HCT116 (cell line): ENCODE measurements at regions not wholly inside any gene's neighbourhood (a gene's known extent, or its start where the extent isn't known, plus 50 kb on each side); places are given as distances from the start of the nearest gene placed in this dataset.

ENCODE experiments used
- ATAC-seq: fragments of 200-7000 bp; cut with Tn5 transposase; 2 replicates; pipeline ENCODE4 v1.9.1; 2020; ENCODE audit warnings: mild to moderate bottlenecking, moderate library complexity
- BruUV-seq: library from RNA; stranded (reverse); fragments of 400-500 nt; replicated peaks from 2 replicates; lab custom pipeline; 2021; lab: Mats Ljungman, UMichigan
- CTCF ChIA-PET: fragments of 300-600 bp; sonication (Branson Sonifier 250); formaldehyde crosslinking; loops from one replicate; lab custom pipeline; 2021; ENCODE audit warnings: antibody characterized with exemption; lab: Charles Lee
- POLR2A ChIA-PET: fragments of 300-600, 350-600 bp; sonication (Branson Sonifier 250); formaldehyde crosslinking; loops from one replicate; lab custom pipeline; 2021; ENCODE audit warnings: antibody characterized with exemption; lab: Charles Lee
- RAD21 ChIA-PET, 2 experiments: fragments of 300-600 bp; sonication (Branson Sonifier 250); formaldehyde crosslinking; loops; one replicate each; lab custom pipeline; 2023; ENCODE audit warnings: low total read pairs in 2 of 2; ENCODE audit not compliant: uncharacterized antibody in 2 of 2, unreplicated experiment in 2 of 2, low non-redundant PET in 1 of 2; lab: Charles Lee
- DNase-seq: peaks from one replicate; pipeline ENCODE4 v3.0.0-alpha.2; 2010; ENCODE audit warnings: low read depth, low spot score
- H2AFZ ChIP-seq: fragments of 200-600 bp; shearing (Covaris generic), sonication (generic); 2 replicates; pipeline ENCODE4 v1.6.1; 2017; ENCODE audit warnings: low read depth, mixed run types, mixed read lengths, antibody characterized with exemption, low read length; ENCODE audit not compliant: poor library complexity, severe bottlenecking
- H3K27ac ChIP-seq: 2 replicates; pipeline ENCODE4 v1.5.1; 2012; ENCODE audit warnings: low read depth, low read length
- H3K27me3 ChIP-seq: fragments of 200-600 bp; sonication (generic); 2 replicates; pipeline ENCODE4 v1.6.1; 2016; ENCODE audit warnings: mixed run types, low read length, mixed read lengths; ENCODE audit not compliant: insufficient read depth
- H3K36me3 ChIP-seq, 2 experiments: fragments of 200-500 bp in 1 of 2; fragments of 200-600 bp in 1 of 2; sonication (Bioruptor generic) in 1 of 2; sonication (generic) in 1 of 2; 2 replicates each; pipeline versions ENCODE4 v1.5.1 to v1.6.1; 2014 to 2016; ENCODE audit warnings: low read length in 2 of 2, inconsistent platforms in 1 of 2, mixed read lengths in 1 of 2, mixed run types in 1 of 2; ENCODE audit not compliant: insufficient read depth in 2 of 2, control insufficient read depth in 1 of 2
- H3K4me1 ChIP-seq, 2 experiments: fragments of 200-600 bp in 1 of 2; sonication (generic) in 1 of 2; 2 replicates each; pipeline versions ENCODE4 v1.5.1 to v1.6.1; 2012 to 2017; ENCODE audit warnings: low read length in 2 of 2, inconsistent platforms in 1 of 2, mild to moderate bottlenecking in 1 of 2, mixed read lengths in 1 of 2, mixed run types in 1 of 2, moderate library complexity in 1 of 2; ENCODE audit not compliant: insufficient read depth in 2 of 2, control insufficient read depth in 1 of 2
- H3K4me2 ChIP-seq: fragments of 200-600 bp; sonication (generic); 2 replicates; pipeline ENCODE4 v1.6.1; 2017; ENCODE audit warnings: mixed run types, low read length, mixed read lengths
- H3K4me3 ChIP-seq, 2 experiments: fragments of 200-600 bp in 1 of 2; sonication (generic) in 1 of 2; replicated peaks in 1 of 2; 2 replicates each; pipeline ENCODE4 v1.5.1; 2011 to 2016; ENCODE audit warnings: low read length in 2 of 2, control low read depth in 1 of 2, low read depth in 1 of 2, mild to moderate bottlenecking in 1 of 2, mixed read lengths in 1 of 2, mixed run types in 1 of 2
- H3K79me2 ChIP-seq: fragments of 200-600 bp; sonication (generic); 2 replicates; pipeline ENCODE4 v1.6.1; 2017; ENCODE audit warnings: mild to moderate bottlenecking, mixed run types, low read length, moderate library complexity, mixed read lengths; ENCODE audit not compliant: insufficient read depth
- H3K9ac ChIP-seq: fragments of 200-600 bp; sonication (generic); 2 replicates; pipeline ENCODE4 v1.6.1; 2016; ENCODE audit warnings: low read length, mixed read lengths
- H3K9me2 ChIP-seq: fragments of 200-600 bp; sonication (generic), shearing (Covaris generic); 2 replicates; pipeline ENCODE4 v1.6.1; 2017; ENCODE audit warnings: mixed run types, mild to moderate bottlenecking, moderate library complexity; ENCODE audit not compliant: insufficient read depth
- H3K9me3 ChIP-seq, 2 experiments: fragments of 200-500 bp in 1 of 2; fragments of 200-600 bp in 1 of 2; sonication (Bioruptor generic) in 1 of 2; sonication (generic) in 1 of 2; 2 replicates each; pipeline ENCODE4 v1.6.1; 2014 to 2017; ENCODE audit warnings: low read length in 2 of 2, mixed read lengths in 2 of 2, inconsistent platforms in 1 of 2, low read depth in 1 of 2, mild to moderate bottlenecking in 1 of 2, mixed run types in 1 of 2, moderate library complexity in 1 of 2; ENCODE audit not compliant: control insufficient read depth in 1 of 2, insufficient read depth in 1 of 2
- H4K20me1 ChIP-seq: fragments of 200-600 bp; sonication (generic), shearing (Covaris generic); 2 replicates; pipeline ENCODE4 v1.6.1; 2017; ENCODE audit warnings: mixed run types, mild to moderate bottlenecking, moderate library complexity; ENCODE audit not compliant: insufficient read depth
- ATF3 ChIP-seq: IDR thresholded peaks from 2 replicates; pipeline ENCODE4 v1.6.1; 2012
- CEBPB ChIP-seq: IDR thresholded peaks from 2 replicates; pipeline ENCODE4 v1.6.1; 2012; ENCODE audit warnings: low read depth
- CTCF ChIP-seq, 3 experiments: fragments of 200-600 bp in 1 of 3; sonication (generic) in 1 of 3; IDR thresholded peaks in 2 of 3; conservative IDR thresholded peaks in 1 of 3; 2 replicates each; pipeline ENCODE4 v1.5.1; 2012 to 2017; ENCODE audit warnings: low read depth in 2 of 3, low read length in 2 of 3, antibody characterized with exemption in 1 of 3, borderline replicate concordance in 1 of 3, control low read depth in 1 of 3, mild to moderate bottlenecking in 1 of 3, mixed read lengths in 1 of 3, mixed run types in 1 of 3, moderate library complexity in 1 of 3; ENCODE audit not compliant: insufficient read depth in 1 of 3
- EZH2 ChIP-seq: fragments of 200-600 bp; sonication (generic); IDR thresholded peaks from 2 replicates; pipeline ENCODE4 v1.6.1; 2017; ENCODE audit warnings: antibody characterized with exemption, mixed run types
- EZH2phosphoT487 ChIP-seq: fragments of 200-600 bp; IDR thresholded peaks from 2 replicates; pipeline ENCODE4 v1.6.1; 2018; ENCODE audit warnings: antibody characterized with exemption, borderline replicate concordance
- FOSL1 ChIP-seq: IDR thresholded peaks from 2 replicates; pipeline ENCODE4 v1.6.1; 2012; ENCODE audit warnings: low read depth
- JUND ChIP-seq: IDR thresholded peaks from 2 replicates; pipeline ENCODE4 v1.6.1; 2012
- POLR2A ChIP-seq: IDR thresholded peaks from 2 replicates; pipeline ENCODE4 v1.7.0; 2011; ENCODE audit warnings: borderline replicate concordance; ENCODE audit not compliant: insufficient read depth, insufficient read length; ENCODE audit errors: extremely low read depth
- RAD21 ChIP-seq: IDR thresholded peaks from 2 replicates; pipeline ENCODE4 v1.6.1; 2012; ENCODE audit warnings: low read depth, mild to moderate bottlenecking
- SRF ChIP-seq: IDR thresholded peaks from 2 replicates; pipeline ENCODE4 v1.6.1; 2012; ENCODE audit warnings: low read depth
- TCF7L2 ChIP-seq: IDR thresholded peaks from 2 replicates; pipeline ENCODE4 v1.7.0; 2011; ENCODE audit warnings: borderline replicate concordance, inconsistent platforms; ENCODE audit not compliant: insufficient read depth, insufficient read length; ENCODE audit errors: extremely low read depth
- YY1 ChIP-seq: IDR thresholded peaks from 2 replicates; pipeline ENCODE4 v1.6.1; 2011; ENCODE audit warnings: low read length, low read depth, moderate library complexity, mild to moderate bottlenecking; ENCODE audit not compliant: insufficient replicate concordance; ENCODE audit errors: extremely low read depth
- ZBTB33 ChIP-seq: IDR thresholded peaks from 2 replicates; pipeline ENCODE4 v1.6.1; 2011; ENCODE audit warnings: mild to moderate bottlenecking, low read length, moderate library complexity; ENCODE audit not compliant: insufficient replicate concordance; ENCODE audit errors: extremely low read depth
- ZFX ChIP-seq: fragments of 450-650 bp; IDR thresholded peaks from 2 replicates; pipeline ENCODE4 v1.6.1; 2017
- ZNF274 ChIP-seq: fragments of 200-500 bp; sonication (Bioruptor generic); IDR thresholded peaks from 2 replicates; pipeline ENCODE4 v1.6.1; 2014; ENCODE audit warnings: mild to moderate bottlenecking, low read depth, low read length, inconsistent platforms
- intact Hi-C: fragments of 100-400 bp; cut with micrococcal nuclease; formaldehyde crosslinking; loops from 2 replicates; pipeline ENCODE4 v1.10.0; 2022
- TF ChIP-seq, protein P1 (sequence below): IDR thresholded peaks from 2 replicates; pipeline ENCODE4 v1.6.1; 2012; ENCODE audit warnings: low read depth

DNA sequence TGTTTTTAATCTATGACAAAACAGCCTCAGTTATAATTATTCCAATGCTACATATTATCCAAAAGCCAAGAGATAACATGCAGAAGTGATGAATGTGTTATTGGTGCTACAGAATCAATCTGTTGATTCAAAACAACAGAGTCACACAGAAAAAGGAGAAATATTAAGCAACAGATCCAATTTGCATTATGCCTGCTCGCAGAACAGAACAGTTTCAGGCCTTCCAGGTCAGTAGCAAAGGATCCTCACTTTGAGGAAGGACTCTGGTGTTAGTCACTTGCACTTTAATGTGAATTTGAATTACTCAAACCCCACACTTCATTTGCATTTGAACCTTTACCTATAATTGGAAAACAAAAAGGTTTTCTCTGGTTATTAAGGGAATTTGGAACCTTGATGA, 198.6 kb upstream of the NT5E start:
- TF ChIP-seq EZH2, result no peak
- TF ChIP-seq, protein P1, sequence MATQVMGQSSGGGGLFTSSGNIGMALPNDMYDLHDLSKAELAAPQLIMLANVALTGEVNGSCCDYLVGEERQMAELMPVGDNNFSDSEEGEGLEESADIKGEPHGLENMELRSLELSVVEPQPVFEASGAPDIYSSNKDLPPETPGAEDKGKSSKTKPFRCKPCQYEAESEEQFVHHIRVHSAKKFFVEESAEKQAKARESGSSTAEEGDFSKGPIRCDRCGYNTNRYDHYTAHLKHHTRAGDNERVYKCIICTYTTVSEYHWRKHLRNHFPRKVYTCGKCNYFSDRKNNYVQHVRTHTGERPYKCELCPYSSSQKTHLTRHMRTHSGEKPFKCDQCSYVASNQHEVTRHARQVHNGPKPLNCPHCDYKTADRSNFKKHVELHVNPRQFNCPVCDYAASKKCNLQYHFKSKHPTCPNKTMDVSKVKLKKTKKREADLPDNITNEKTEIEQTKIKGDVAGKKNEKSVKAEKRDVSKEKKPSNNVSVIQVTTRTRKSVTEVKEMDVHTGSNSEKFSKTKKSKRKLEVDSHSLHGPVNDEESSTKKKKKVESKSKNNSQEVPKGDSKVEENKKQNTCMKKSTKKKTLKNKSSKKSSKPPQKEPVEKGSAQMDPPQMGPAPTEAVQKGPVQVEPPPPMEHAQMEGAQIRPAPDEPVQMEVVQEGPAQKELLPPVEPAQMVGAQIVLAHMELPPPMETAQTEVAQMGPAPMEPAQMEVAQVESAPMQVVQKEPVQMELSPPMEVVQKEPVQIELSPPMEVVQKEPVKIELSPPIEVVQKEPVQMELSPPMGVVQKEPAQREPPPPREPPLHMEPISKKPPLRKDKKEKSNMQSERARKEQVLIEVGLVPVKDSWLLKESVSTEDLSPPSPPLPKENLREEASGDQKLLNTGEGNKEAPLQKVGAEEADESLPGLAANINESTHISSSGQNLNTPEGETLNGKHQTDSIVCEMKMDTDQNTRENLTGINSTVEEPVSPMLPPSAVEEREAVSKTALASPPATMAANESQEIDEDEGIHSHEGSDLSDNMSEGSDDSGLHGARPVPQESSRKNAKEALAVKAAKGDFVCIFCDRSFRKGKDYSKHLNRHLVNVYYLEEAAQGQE, result no peak
- TF ChIP-seq EZH2phosphoT487, result no peak
- no peak for TF ChIP-seq SRF
- no peak for TF ChIP-seq RAD21
- no peak for TF ChIP-seq CEBPB
- no peak for TF ChIP-seq ZFX
- TF ChIP-seq FOSL1, result no peak
- TF ChIP-seq TCF7L2, result no peak
- TF ChIP-seq JUND, result no peak
- TF ChIP-seq YY1, result no peak
- TF ChIP-seq POLR2A, result no peak
- TF ChIP-seq ZBTB33, result no peak
- TF ChIP-seq ZNF274, result no peak
- no peak for TF ChIP-seq CTCF (IDR thresholded peaks at IDR 0.05 in 2 of 3, conservative IDR thresholded peaks at IDR 0.05 in 1 of 3; ENCODE audit: borderline replicate concordance in 1 of 3, insufficient read depth in 1 of 3, low read depth in 2 of 3, low read length in 2 of 3)
- TF ChIP-seq ATF3, result no peak
- no peak overlapping the region for H3K27ac ChIP-seq
- BruUV-seq, result no TSS peak

More for the DNA sequence above, 198.6 kb upstream of the NT5E start:
- intact Hi-C loops, result no loop called here
- H3K9me2 ChIP-seq, result no peaks in the 10 kb centered on the region
- no peak overlapping the region for H3K4me2 ChIP-seq
- ChIA-PET POLR2A (no interaction called here), RAD21 (no interaction called here), CTCF (no interaction called here)
- ATAC-seq (no peak), DNase-seq (no peak)
- no peaks in the 10 kb centered on the region for H3K9me3 ChIP-seq
- H3K9ac ChIP-seq, result no peak overlapping the region
- H3K4me3 ChIP-seq, result no peak overlapping the region
- no peak overlapping the region for H2AFZ ChIP-seq
- no peaks in the 10 kb centered on the region for H3K79me2 ChIP-seq
- no peaks in the 10 kb centered on the region; the same call in 1 of the 2 replicates for H3K27me3 ChIP-seq
- H4K20me1 ChIP-seq, result no peaks in the 10 kb centered on the region
- H3K4me1 ChIP-seq, result no peaks in the 10 kb centered on the region
- H3K36me3 ChIP-seq, result no peaks in the 10 kb centered on the region
